COR-L47 (cell line): ENCODE measurements at regions not wholly inside any gene's neighbourhood (a gene's known extent, or its start where the extent isn't known, plus 50 kb on each side); places are given as distances from the start of the nearest gene placed in this dataset.
"Not testable (repeated sequence)": the region's sequence is repeated elsewhere in the genome, so short reads cannot be mapped to it uniquely, and the experiment has no call there.

Experiments
- DNase-seq: peaks from one replicate; lab custom pipeline; 2025; lab: John Stamatoyannopoulos, UW

DNA sequence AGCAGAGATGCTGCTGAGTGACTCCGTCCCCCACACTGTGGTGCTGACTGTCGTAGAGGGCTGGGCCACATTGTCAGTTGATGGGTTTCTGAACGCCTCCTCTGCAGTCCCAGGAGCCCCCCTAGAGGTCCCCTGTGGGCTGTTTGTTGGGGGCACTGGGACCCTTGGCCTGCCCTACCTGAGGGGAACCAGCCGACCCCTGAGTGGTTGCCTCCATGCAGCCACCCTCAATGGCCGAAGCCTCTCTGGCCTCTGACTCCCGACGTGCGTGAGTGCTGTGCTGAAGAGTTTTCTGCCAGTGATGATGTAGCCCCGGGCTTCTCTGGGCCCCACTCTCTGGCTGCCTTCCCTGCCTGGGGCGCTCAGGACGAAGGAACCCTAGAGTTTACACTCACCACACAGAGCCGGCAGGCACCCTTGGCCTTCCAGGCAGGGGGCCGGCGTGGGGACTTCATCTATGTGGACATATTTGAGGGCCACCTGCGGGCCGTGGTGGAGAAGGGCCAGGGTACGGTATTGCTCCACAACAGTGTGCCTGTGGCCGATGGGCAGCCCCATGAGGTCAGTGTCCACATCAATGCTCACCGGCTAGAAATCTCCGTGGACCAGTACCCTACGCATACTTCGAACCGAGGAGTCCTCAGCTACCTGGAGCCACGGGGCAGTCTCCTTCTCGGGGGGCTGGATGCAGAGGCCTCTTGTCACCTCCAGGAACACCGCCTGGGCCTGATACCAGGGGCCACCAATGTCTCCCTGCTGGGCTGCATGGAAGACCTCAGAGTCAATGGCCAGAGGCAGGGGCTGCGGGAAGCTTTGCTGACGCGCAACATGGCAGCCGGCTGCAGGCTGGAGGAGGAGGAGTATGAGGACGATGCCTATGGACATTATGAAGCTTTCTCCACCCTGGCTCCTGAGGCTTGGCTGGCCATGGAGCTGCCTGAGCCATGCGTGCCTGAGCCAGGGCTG is 181.1 kb downstream of the TBC1D2B start:
- DNase-seq, result not testable (repeated sequence)

GRCh38 chr15:77895742-77896141 is 181.8 kb downstream of the TBC1D2B start:
- no peak for DNase-seq

DNA sequence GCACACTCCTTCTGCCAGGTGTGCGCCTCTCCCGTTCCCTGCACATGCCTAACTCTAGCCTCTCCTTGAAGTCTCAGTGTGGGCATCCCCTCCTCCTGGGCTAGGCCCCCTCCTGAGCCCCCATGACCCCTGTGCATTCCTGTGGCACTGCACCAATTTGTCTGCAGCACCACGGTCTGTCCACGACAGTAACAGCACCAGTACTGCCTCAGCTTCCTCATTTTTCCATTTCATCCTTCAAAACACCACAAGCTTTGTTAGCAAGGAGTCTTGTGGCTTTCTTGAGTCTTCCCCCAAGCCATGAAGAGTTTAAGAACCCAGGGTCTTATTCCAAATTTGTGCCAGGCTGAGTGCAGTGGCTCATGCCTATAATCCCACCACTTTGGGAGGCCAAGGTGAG is 182.4 kb downstream of the TBC1D2B start:
- not testable (repeated sequence) for DNase-seq

DNA sequence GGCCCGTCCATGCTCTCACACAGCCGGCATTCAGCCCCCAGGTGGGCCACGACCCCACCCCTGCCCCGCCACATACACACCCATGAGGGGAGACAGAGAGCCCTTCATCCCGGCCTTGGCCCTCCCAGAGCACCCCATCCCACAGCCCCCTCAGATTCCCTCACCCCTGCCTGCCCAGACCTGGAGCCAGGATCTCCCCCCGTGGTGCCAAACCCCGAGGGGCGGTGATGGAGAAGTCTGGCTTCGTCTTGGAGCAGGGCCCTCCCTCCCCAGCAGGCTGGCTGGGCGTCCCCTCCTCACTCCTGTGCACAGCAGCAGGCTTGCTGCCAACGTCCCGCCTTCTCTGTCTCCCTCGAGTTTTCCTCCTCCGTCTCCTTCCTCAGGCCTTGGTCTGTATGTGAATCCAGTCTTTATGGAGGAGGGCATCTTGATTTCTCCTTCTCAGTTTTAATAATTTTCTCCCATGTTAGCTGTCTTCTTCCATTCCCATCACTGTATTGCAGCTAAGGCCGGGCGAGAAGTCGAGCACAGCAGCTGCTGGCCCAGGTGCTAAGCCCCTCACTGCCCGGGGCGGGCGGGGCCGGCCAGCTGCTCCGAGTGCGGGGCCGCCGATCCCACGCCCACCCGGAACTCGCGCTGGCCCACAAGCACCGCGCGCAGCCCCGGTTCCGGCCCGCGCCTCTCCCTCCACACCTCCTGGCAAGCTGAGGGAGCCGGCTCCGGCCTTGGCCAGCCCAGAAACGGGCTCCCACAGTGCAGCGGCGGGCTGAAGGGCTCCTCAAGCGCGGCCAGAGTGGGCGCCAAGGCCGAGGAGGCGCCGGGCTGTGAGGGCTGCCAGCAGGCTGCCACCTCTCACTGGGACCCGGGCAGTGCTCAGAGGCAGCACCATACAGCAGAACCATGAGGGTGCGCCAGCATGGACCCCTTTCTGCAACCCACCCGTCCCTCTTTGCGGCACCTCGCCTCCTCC is 183.6 kb downstream of the TBC1D2B start:
- not testable (repeated sequence) for DNase-seq

DNA sequence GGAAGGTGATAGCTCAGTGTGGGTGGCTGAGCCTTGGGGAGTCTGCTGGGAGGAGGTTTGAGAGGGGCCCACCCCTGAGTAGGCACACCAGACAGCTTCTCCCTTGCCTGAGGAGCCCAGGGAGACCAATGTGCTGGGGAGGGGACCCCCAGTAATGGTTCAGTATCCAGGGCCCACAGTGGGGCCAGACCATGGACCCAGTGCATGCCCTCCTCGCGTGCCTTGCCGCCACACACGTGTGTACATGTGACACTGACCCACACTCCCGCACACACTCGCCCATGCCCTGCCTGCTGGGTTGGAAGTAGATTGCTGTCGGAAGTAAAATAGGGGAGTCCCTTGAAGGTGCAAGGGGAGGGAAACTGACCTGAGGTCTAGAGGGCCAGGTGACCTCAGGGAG is 184.3 kb downstream of the TBC1D2B start:
- not testable (repeated sequence) for DNase-seq

DNA sequence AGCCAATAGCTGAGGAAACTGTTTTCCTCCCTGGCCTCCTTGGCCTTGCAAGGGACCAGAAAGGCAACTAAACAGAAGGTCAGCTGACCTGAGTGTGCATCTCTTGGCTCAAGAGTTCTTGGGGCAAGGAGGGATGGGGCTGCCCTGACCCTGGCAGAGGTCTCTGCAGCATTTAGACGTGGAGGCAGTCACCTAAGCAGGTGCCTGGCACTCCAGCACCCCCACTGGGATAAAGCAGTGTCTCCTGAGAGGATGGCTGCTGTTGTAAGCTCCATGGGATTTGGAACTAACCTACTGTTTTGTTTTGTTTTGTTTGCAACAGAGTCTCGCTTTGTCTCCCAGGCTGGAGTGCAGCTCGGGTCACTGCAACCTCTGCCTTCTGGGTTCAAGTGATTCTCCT is 185.2 kb downstream of the TBC1D2B start:
- DNase-seq, result no peak

GRCh38 chr15:77891862-77892261 is 185.6 kb downstream of the TBC1D2B start:
- DNase-seq, result not testable (repeated sequence)

DNA sequence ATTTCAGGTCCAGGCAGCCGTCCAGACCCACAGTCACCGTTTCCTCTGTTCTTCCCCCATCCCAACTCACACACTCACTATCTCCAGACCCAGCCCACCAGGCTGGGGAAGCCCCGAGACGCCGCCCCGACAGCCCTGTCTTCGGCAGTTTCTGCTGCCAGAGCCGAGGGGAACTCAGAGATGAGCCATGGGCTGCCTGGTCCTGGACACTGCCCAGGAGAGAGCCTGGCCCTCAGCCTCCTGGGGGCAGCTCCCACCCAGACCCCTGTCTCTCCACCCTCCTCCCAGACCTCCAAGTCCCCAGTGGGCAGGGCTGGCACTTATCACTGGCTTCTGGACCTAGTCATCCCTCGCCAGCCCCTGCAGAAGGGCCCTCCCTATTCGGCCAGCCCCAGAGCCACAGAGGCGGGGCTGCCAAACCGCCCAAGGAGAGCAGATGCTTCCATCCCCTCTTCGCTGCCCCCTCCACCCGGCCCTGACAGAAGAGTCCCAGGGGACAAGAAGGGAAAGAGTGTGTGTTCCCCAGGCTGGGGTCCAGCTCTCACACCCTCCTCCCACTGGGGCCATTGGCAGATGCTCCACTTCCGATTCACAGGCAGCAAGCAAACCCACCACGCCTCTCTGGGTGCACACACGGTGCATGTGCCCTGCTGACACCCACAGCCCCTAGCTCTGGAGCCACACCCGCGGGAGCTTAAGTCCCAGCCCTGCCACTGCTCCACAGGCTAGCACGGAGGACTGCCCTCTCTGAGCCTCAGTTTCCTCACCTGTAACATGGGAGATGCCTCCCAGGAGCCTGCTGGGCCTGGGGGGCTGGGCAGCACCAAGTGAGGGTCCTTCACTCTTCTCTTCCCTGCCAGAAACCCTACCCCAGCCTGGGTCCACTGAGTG is 186.4 kb downstream of the TBC1D2B start:
- not testable (repeated sequence) for DNase-seq

DNA sequence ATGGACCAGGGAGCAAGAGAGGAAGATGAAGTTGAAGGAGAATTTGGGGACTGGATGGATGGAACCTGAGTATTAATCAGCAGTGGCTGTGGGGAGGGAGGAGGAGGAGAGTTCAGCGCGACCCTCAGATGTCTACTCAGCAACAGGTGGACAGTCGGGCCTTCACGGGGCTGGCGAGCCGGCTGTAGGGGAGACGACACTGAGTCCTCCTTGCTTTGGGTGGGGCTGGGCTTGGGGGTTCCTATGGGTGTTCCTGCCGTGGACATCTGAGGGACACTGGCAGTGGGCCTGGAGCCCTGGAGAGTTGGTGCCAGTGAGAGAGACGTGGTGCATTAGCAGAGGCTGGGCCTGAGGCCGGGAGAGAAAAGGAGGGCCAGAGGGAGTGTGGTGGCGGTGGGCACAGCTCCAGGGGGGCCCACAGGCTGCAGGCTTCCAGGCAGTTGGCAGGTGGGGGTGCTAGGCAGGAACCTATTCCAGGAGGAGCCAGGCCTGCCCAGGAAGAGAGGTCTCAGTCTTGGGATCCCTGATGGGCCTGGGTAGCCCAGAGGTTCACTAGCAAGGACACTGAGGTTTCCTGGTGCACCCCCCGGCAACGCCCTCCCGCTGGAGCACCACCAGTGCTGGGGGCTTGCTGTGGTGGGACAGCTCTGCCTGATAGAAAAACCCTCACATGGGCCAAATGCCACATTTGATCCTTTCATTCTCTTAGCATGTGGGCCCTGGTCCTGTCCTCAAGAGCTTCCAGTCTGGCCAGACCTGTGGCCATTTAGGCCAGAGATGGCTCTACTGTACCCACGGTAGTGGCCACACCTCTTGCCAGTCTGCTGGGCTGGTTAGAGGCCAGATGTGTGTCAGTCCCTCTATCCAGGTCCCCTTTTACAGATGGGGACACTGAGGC is 187.4 kb downstream of the TBC1D2B start:
- not testable (repeated sequence) for DNase-seq

DNA sequence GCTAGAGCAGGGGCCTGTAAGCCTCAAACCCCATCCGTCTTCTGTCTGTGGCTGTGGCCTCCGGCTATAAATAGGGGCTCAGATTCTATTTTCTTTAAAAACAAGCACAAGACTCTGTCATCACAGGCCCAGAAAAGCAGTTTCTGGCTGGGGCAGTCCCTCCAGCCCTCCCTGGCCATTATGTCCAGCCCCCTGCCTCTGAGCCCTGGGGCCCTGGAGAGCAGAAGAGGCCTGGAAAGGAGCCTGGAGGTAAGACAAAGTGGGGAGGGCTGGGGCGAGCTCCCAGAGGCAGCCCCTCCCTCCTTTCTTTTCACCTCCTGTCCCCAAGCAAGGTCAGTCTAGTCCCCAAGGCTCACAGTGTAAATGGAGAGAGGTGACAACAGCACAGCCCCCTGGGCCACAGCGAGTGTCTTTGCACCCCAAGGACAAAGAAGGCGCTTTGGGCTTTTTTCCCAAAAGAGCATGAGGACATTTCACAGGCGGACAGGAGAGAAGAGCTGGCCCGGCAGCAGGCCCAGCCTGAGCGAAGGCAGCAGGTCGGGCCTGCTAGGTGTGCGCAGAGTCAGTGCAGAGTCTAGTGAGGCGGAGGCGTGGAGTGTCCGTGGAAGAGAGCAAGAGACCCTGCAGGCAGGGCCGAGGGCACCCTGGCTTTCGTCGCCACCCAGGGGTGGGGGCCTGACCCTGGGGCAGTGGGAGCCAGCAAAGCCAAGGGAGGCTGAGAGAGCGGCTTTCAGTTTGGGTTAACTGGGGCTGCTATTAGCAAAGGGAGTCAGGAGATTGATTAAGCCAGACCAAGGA is 188.3 kb downstream of the TBC1D2B start:
- no peak for DNase-seq

GRCh38 chr15:77887563-77888429 is 189.7 kb downstream of the TBC1D2B start:
- DNase-seq, result not testable (repeated sequence)

DNA sequence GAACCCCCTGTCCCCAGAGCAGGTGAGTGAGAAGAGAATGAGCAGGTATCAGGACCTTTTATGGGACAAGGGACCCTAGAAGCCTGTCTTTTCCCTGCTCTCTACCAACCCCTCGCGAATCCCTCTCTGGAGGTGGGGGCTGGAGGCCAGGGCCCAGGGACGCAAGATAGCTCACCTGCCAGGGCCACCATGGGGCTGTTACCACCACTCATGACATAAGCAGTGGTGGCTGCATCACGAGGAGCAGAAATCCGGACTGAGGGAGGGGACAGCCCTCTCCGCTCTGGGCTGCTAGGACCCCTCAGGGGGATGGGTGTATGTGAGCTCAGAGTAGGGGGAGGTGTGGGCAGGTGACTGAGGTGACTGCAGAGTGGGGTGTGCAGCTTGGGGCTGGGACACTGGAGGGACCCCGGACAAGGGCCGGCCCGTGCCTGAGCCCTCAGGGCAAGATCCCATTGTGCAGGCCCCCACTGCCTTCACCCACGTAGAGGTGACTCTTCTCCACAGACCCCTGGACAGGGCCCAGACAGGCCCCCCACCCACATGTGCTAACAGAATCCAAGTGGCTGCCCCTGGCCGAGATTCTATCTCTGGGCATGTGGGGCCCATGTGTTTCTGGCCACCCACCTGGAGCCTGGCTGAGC is 190.6 kb downstream of the TBC1D2B start:
- DNase-seq, result no peak

GRCh38 chr15:77885877-77886500 is 191.5 kb downstream of the TBC1D2B start:
- not testable (repeated sequence) for DNase-seq

GRCh38 chr15:77883012-77883411 is 194.5 kb downstream of the TBC1D2B start:
- DNase-seq, result not testable (repeated sequence)

DNA sequence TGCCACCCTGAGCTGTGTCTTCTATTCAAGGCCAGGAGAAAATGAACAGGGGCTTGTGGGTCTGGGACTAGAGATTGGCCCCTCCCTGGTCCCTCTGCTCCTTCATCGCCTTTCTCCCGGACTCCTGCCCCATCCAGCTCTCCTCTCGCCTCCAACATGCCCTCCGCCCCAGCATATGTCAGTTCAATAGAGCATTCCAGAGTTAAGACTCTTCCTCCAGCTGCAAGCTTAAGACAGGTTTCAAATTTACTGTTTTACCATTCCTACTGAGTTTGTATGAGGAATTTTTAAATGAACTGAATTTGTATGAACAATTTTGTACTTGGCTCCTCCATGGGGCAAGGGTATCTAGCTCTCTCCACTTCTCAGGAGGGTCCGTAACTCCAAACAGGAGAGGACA is 195.6 kb downstream of the TBC1D2B start:
- no peak for DNase-seq

DNA sequence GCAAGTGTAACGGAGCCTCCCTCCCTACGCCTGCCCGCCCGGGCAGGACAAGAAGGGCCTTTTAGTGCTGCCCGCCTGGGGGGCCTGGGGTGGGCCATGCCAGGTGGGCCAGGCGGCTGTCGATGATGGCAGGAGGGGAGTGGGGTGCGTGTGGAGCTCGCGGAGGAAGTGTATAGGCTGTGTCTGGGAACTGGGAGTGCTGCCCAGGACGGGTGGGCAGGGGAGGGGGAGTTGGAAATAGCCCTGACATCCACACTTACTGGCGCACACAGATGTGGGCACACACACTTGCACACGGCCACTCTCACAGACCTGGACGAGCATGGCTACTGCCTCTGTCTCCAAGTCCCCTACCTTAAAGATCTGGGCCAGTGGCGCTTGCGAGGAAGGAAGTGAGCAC is 196.0 kb downstream of the TBC1D2B start:
- not testable (repeated sequence) for DNase-seq

- not testable (repeated sequence) for DNase-seq
Measured at GRCh38 chr15:77879466-77879865, 198.0 kb downstream of the TBC1D2B start.
